ENCODE measurements at regions not wholly inside any gene's neighbourhood (a gene's known extent, or its start where the extent isn't known, plus 50 kb on each side); places are given as distances from the start of the nearest gene placed in this dataset.

GRCh38 chr9:89817151-89817950, 212.5 kb downstream of the GADD45G start:
- no peak overlapping the region for H3K27ac ChIP-seq
- DNase-seq (ENCODE audit: low read depth, low spot score) = no peak

DNA sequence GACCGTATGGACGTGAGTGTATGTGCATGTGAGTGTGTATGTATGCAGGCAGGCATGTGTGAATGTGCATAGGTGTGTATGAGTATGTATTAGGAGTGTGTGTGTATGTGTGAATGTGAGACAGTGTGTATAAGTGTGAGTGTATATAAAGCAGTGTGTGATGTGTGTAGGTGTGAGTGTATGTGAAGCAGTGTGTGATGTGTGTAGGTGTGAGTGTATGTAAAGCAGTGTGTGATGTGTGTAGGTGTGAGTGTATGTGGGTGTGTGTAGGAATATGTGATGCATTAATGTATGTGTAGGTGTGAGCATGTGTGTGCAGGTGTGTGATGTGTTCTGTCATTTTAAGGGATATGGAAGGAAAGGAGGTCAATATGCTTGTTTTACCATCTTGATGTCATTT, 215.5 kb downstream of the GADD45G start:
- no peak for DNase-seq (ENCODE audit: low read depth, low spot score)
- H3K27ac ChIP-seq = no peak overlapping the region

DNA sequence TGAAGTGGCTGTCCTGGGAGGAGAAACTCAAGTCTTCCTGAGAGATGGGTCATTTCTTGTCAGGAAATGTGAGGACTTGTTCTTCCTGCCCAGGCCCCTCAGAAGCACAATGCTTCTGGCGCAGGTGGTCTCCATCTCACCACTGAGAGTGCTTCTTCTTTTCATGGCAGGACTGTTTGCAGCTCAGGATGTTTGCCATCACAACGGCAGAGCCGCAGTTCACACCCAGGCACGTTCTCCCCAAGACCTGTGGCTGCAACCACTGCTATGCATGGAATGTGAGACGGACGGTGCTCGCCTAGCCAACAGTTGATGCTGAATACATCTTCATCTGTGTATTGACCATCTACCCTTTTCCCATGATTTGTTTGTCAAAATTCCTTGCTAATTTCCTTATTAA, 216.3 kb downstream of the GADD45G start:
- H3K27ac ChIP-seq = no peak overlapping the region
- no peak for DNase-seq (ENCODE audit: low read depth, low spot score)

GRCh38 chr9:89822996-89823395, 218.2 kb downstream of the GADD45G start:
- no peak overlapping the region for H3K27ac ChIP-seq
- no peak for DNase-seq (ENCODE audit: low read depth, low spot score)

GRCh38 chr9:89825669-89826068, 220.9 kb downstream of the GADD45G start:
- H3K27ac ChIP-seq = no peak overlapping the region
- DNase-seq (ENCODE audit: low read depth, low spot score) = no peak

- no peak for DNase-seq (ENCODE audit: low read depth, low spot score)
- no peak overlapping the region for H3K27ac ChIP-seq
These were observed 221.4 kb downstream of the GADD45G start for GRCh38 chr9:89826186-89826585.

- no peak overlapping the region for H3K27ac ChIP-seq
- DNase-seq (ENCODE audit: low read depth, low spot score) = no peak
These were observed 224.5 kb downstream of the GADD45G start for GRCh38 chr9:89829346-89829745.

DNA sequence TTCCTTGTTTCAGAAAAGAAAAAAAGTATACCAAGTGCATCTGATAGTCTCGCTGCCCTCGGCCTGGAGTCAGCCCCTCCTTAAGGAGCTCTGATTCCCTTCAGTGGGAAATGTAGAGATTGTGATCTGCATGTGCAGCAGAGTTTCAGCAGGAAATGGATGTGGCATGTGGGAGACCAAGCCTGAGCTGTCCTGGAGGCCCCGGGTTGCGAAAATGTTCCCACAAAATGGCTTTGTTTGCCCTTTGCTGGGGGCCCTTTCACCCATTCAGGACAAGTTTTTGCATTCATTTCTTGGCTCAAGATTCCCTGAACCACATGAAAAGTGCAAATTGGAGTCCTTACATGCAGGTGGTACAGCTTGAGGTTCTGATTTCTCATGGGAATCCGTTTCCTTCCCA, 230.9 kb downstream of the GADD45G start:
- H3K27ac ChIP-seq = no peak overlapping the region
- DNase-seq (ENCODE audit: low read depth, low spot score) = no peak

GRCh38 chr9:89837162-89837933, 232.5 kb downstream of the GADD45G start:
- H3K27ac ChIP-seq = no peak overlapping the region
- DNase-seq (ENCODE audit: low read depth, low spot score) = no peak

DNA sequence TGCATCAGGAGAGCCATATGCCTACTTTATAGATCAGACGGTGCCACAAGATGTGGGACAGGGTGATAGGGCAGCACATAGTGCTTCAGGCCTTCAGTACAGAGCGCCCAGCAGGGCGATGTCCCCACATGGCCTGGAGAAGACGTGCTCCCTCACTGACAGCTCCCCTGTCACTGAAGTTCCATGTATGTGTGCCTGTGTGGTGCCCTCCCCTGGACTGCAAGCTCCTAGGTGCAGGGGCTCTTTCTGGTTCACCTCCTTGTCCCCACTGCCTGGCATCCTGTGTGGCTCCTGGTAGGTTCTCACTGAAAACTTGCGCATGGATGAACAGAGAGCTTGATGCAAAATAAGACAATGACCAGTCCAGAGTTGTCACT, 233.1 kb downstream of the GADD45G start:
- no peak for DNase-seq (ENCODE audit: low read depth, low spot score)
- H3K27ac ChIP-seq = no peak overlapping the region

- DNase-seq (ENCODE audit: low read depth, low spot score) = no peak
- H3K27ac ChIP-seq = no peak overlapping the region
These were observed 233.8 kb downstream of the GADD45G start for GRCh38 chr9:89838621-89839020.

- DNase-seq (ENCODE audit: low read depth, low spot score) = no peak
These were observed 234.6 kb downstream of the GADD45G start for GRCh38 chr9:89839449-89839848.

DNA sequence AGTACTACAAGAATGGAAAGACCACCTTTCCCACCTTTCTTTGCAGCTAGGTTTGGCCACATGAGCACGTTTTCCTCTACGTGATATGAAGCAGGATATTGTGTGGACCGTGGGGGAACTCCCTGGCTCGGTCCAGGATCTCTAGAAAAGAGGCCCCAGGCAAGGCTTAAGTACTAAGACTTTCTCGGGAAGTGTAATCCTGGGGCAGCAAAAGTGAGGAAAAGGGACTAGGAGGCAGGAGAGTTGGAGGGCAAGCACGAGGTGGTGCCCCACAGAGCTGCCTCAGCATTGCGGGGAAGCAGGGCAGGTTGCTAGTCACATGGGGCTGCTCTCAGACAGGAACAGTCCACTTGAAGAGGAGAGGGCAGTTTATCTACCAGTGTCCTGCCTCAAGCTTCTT, 235.1 kb downstream of the GADD45G start:
- no peak for DNase-seq (ENCODE audit: low read depth, low spot score)
- no peak overlapping the region for H3K27ac ChIP-seq

More at GRCh38 chr9:89839449-89839848, 234.6 kb downstream of the GADD45G start:
- H3K27ac ChIP-seq = no peak overlapping the region

- no peak overlapping the region for H3K27ac ChIP-seq
These were observed 236.6 kb downstream of the GADD45G start for GRCh38 chr9:89841456-89841855.

DNA sequence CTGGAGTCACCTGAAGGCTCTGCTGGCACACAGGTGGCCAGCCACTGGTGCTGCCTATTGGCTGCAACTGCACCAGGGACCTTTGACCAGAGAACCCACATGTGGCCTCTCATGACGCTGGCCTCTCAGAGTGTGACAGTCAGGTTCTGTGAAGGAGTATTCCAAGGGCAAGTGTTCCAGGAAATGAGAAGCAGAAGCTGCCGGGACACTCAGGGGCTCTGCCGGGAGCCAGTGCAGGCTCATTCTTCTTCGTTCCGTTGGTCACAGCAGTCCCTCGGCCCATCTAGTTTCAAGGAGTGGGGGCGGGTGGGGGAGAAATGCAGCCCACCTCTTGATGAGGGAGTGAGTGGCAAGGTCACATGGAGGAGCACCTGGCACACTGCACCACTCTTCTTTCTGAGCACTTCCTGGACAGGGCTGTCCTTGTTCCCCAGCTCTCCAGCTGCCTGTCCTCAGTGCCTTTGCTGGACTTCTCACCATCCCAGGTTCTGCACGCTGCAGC, 237.5 kb downstream of the GADD45G start:
- H3K27ac ChIP-seq = no peak overlapping the region
- DNase-seq (ENCODE audit: low read depth, low spot score) = no peak

More at GRCh38 chr9:89841456-89841855, 236.6 kb downstream of the GADD45G start:
- DNase-seq (ENCODE audit: low read depth, low spot score) = no peak

DNA sequence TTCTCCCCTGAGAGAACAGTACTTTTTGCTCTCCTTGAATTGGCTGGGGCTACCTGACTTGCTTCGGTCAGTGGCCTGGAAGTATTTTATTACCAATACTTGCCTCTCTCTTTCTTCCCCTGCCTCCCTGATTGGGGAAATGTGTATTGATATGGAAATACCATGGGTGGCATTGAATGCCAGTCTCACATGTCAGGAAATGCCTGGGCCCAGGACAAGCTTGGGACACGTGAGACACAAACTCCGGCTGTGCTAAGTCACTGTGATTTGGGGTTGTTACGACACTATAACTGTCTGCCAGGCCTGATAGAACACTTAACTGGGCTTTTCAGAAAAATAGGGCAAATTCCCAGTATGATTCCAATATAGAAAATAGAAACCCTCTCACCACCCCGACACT, 238.3 kb downstream of the GADD45G start:
- no peak for DNase-seq (ENCODE audit: low read depth, low spot score)
- no peak overlapping the region for H3K27ac ChIP-seq

GRCh38 chr9:89843591-89843990, 238.8 kb downstream of the GADD45G start:
- no peak overlapping the region for H3K27ac ChIP-seq
- DNase-seq (ENCODE audit: low read depth, low spot score) = no peak

DNA sequence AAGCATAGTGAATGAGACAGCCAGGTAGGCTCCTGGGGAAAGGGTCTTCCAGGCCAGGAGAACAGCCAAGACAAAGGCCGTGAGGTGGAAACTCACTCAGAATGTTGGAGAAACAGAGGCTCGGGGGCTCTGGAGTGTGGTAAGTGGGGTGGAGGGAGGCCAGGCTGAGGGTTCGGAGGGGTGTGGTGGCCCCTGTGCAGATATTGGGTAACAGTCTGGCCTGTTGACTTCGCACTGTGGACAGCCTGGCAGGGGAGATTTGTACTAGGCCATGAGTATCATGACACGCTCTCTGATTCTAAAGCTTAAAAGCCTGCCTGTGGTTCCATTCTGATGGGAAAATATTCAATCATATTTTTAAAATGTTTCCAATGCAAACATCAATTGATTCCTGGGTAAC, 239.3 kb downstream of the GADD45G start:
- DNase-seq (ENCODE audit: low read depth, low spot score) = no peak
- no peak overlapping the region for H3K27ac ChIP-seq

GRCh38 chr9:89844535-89844934, 239.7 kb downstream of the GADD45G start:
- no peak overlapping the region for H3K27ac ChIP-seq
- DNase-seq (ENCODE audit: low read depth, low spot score) = no peak

DNA sequence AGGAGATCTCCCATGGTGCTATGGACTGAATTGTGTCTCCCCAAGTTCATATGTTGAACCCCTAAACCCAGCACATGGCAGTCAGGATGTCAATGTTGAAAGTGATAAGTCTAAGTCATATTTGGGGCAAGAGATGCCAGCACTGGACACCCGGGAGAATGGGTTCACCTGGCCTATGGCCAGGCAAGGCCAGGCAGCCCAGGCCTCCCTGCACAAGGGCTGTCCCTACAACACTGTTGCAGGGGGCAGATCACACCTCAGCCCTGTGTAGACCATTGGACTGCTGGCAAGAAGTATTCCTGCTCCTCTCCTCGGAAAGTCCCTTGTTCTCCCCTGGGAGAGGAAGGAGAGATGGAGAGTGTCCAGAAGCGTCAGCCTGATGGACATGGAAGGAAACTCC, 240.5 kb downstream of the GADD45G start:
- no peak overlapping the region for H3K27ac ChIP-seq

DNA sequence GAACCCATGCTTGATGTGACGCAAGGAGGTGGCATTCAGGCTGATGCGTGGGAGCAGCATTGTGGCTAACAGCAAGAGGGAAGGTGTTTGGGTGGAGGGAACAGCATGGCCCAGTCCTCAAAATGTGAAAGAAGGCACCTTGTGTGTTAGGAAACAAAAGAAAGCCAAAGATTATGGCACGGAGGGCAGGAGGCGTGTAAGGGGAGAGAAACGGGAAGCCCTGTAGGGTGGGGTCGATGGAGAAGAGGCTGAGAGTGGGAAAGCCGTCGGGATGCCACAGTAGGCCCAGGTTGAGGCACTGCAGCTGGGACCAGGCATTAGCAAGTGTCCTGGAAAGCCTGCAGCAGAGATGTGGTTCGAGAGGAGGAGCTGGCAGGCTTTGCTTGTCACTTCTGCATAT, 241.1 kb downstream of the GADD45G start:
- no peak for DNase-seq (ENCODE audit: low read depth, low spot score)
- H3K27ac ChIP-seq = no peak overlapping the region

More for the DNA sequence above, 240.5 kb downstream of the GADD45G start:
- no peak for DNase-seq (ENCODE audit: low read depth, low spot score)

All from epithelial cell of prostate (primary cell).